COR-L47 (cell line): ENCODE measurements at regions not wholly inside any gene's neighbourhood (a gene's known extent, or its start where the extent isn't known, plus 50 kb on each side); places are given as distances from the start of the nearest gene placed in this dataset.
"Not testable (repeated sequence)": the region's sequence is repeated elsewhere in the genome, so short reads cannot be mapped to it uniquely, and the experiment has no call there.

Experiments
- DNase-seq: peaks from one replicate; lab custom pipeline; 2025; lab: John Stamatoyannopoulos, UW

DNA sequence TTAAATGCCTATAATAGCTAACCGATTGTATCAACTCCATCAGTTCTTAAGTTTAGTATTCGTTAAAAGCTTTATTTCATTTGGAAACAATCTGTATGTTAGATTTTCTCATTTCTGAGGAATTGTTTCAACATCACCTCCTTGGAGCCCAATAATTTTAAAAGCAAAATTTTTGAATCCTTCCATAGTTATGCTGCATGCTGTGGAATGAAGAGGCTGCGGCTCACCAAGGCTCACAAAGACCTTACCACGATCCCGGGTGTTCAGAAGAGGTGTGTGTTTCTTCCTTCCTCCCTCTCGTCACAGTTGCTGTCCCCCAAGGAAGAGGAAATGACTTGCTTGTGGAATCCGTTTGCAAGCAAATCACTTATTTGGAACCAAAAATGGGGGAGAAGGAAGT, 143.8 kb downstream of the FGF1 start:
- no peak for DNase-seq

DNA sequence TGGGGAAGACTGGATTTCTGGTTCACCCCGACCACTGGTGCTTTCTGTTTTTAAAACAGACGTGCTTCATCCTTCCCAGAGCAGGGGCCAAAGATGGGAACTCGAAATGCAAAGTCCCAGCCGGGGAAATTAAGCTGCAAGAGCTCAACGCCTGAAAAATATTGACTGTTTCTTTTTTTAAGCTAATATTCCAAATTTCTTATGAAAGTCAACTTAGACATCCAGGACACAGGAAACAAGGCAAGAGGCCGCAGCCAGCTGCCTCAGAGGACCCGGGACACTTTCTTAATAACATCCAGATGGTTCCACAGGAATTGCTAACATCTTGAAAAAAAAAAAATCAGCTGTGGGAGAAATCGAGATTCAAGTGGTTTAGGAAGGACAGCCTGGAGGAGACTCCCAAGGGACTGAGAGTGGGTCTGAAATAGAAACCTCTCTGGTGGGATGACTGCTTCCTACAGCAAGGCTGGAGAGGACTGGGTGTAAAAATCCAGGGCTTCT, 144.9 kb downstream of the FGF1 start:
- no peak for DNase-seq

DNA sequence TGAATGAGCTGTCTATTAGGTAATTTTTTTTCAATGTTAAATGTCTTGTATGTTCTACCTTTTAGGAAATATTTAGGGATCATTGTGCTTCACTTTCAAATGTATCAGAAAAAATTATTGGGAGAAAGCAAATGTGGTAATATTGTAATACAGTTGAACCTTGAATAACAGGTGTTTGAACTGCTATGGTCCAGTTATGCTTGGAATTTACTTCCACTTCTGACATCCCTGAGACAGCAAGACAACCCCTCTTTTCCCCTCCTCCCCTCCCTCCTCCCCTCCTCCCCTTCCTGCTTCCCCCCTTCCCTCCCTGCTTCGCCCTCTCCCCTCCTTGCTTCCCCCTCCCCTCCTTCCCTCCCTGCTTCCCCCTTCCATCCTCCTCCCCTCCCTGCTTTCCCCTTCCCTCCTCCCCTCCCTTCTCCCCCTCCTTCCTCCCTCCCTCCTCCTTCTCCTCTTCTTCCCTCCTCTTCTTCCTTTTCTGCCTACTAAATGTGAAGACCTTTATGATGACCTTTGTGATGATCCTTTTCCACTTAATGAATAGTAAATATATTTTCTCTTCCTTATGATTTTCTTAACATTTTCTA, 146.6 kb downstream of the FGF1 start:
- no peak for DNase-seq

DNA sequence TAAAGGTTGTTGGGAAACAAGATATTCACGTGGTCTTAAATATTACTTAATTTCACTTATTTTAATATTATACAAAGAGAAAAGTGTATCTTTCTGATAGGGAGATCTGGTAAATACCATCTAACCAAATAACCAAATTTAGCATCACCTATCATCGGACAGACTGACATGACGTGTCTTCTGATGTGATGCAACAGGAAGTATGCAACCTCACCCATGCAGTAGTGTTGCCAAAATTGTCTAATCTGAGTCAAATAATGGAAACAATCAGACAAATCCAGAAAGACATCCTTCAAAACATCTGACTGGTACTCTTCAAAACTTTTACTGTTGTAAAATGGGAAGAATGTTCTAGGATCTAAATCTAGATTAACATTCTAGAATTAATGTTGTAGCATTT, 148.0 kb downstream of the FGF1 start:
- DNase-seq: no peak

DNA sequence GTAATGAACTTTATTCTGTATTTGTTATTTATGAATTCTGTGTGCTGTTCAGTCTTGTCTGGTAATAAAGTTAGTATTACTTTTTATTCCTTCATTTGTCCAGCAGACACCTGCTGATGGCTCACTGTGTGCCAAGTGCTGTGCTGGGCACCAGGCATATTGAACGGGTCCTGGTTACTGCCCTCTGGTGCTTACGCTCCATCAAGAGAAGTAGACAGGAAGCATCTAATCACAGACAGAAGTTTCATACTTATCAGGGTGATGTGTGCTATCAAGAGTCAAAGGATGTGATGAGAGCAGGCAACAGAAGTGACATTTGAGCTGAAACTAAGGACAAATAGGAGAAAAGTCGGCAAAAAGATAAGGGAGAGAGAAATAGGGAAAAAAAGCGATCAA, 153.1 kb downstream of the FGF1 start:
- no peak for DNase-seq

DNA sequence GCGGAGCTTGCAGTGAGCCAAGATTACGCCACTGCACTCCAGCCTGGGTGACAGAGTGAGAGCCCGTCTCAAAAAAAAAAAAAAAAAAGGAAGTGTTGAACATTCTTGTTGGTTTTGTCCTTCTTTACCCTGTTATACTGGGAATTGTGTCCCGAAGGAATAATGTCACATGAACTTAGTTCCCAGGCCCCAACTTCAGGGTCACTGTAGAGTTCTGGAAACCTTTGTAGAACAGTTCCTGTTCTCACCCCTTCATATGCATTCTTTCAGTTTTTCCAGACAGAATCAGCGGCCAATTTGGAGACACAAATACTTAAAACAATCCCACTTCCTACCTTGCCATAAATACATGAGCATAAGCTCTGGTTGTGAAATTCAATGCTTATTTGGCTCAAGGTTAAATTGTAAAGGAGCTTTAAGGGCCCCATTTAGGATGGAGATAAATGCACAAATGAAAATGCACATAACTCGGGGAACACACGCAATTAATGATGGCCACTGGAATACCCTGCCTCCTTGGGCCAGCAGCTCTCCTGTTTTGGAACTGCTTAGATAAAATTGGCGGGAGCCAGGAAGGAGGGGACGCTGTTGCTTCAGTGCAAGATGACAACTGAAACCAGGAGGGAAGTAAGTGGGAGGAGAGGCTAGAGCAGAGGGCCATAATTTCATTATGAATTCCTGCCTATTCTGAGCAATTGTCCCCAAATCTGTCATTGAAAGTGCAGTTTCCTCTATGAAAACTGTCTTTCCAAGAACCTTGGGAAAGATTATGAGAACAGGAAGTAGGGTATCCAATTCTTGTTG, 153.7 kb downstream of the FGF1 start:
- DNase-seq: no peak

DNA sequence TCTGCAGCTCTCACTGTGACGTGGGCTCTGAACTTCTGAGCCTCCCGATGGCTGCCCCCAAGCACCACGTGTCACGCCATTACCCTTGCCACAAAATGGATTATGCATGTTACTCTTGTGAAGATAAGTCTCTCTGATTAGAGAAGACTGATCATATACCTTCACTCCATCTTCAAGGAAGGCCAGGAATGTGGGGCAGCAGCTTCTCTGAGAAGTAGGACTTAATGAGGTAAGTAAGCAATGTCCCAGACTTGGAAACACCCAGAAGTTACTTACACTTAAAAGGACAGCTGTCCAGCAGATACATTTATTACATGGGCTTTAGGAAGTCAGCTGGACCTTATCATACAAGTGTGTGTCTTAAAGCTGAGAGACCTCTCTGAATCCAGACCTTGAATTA, 155.0 kb downstream of the FGF1 start:
- no peak for DNase-seq

DNA sequence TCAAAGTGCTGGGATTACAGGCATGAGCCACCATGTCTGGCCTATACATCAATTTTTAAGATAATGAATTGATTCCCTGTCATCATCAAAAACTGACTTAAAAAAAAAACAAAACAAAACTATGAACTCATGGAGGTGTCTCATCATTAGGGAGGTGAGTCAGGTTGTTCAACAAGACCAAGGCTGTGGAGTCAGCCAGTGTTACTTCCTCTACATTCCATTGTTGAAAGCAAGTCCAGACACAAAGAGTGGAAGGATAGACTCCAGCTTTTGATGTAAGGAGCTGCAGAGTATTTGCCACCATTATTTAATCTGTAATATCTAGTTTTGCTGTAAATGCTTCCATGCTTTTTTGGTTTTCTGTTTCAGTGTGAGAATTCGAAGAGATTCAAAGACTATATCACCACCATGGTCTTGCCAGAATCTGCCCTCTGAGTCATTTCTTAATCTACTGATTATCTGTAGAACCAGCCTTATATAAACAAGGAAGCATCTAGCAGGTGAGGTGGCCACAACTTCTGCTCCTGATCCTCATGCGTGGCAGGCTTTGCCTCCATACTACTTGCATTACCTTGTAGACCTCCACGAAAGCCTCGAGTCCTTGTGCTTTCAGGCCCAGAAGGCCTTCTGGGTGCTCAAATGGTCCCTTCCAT, 156.1 kb downstream of the FGF1 start:
- no peak for DNase-seq

DNA sequence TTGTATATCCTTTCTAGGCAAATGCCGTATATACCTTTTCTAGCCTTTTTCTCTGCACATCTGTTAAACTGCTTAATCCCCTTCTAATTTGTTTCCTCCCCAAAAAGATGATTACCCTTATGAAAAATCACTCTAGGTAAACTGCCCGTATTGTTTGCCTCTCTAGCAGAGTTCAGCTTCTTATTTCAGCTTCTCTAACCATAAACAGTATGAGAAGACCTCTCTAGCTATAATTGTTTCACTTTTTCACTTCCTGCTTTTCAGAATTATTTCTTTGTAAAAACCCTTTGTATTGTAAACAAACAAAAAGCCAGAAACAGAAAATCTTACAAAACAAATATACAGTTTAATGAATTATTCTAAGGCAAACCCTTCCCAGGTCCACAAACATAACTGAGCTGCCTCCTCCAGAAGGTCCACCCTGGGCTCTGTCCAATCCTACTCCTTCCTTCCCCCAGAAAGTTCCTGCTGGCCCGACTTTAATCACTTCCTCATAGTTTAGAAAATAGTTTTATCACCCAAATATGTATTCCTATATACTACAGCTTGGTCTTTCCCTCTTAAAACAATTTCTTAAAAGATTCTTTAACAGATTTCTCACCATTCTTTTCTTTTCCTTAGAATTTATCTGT, 158.1 kb downstream of the FGF1 start:
- no peak for DNase-seq

DNA sequence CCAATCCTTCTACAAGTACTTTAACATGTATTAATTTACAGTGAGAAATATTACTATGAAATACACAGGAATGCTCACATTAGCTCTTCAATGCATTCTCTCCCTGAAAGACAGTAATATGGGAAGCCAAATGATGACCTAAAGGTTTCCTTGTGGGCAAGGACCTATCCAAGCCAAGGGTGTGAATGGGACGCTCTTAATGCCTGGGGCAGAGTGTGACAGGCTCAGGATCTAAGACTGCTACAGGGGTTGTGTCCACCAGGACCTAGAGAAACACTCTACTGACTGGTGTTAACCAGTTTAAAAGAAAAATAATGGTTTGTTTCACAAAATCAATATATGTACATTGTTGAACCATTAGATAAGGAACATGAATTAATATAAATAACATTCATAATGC, 158.7 kb downstream of the FGF1 start:
- DNase-seq: no peak

DNA sequence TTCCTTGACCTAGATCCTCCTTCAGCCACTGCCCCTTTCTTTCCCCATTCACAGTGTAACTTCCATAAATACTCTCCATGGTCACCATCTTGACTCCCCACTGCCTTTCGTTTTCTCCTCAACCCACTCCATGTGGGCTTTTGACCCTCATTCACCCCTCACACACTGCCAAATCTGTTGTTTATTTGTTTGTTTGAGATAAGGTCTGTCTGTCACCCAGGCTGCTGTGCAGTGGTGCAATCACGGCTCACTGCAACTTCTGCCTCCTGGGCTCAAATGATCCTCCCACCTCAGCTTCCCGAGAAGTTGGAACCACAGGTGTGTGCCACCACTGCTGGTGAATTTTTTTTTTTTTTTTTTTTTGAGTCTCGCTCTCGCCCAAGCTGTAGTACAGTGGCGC, 162.9 kb downstream of the FGF1 start:
- no peak for DNase-seq

DNA sequence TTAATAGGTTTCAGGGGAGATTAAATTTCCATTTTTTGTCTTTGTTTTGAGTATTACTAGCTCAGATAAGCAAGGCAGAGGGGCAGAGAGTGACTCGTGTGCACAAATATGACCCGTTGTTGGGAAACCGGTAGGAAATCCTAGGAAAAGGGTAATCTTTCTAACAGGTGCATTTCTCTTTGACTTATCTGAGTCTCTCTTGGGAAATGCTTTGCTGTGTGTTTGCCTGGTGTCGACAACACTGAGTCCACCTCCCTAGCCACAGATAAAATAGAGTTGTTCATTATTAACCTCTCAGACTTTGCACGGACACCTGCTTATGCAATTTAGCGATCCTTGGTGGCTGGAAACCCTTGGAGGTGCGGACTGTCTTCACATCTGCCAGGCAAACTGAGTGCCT, 164.2 kb downstream of the FGF1 start:
- no peak for DNase-seq

DNA sequence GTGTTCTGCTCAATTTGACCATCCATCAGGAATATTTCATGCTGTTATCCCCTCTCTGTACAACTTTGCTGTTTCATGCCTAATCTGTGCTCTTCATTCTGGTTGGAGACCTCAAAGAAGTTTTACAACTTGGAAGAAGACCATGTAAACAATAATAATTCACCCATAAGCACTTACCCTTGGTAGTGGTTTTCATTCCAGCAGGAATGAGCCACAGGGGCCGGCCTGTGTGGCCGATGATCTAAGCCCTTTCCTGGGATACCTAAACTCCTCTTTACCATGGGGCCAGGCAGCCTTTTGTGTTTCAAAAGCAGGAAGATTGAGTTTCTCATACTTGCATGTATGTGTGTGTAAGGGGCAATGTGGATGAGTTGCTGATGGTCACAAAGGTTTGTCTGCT, 165.0 kb downstream of the FGF1 start:
- no peak for DNase-seq

DNA sequence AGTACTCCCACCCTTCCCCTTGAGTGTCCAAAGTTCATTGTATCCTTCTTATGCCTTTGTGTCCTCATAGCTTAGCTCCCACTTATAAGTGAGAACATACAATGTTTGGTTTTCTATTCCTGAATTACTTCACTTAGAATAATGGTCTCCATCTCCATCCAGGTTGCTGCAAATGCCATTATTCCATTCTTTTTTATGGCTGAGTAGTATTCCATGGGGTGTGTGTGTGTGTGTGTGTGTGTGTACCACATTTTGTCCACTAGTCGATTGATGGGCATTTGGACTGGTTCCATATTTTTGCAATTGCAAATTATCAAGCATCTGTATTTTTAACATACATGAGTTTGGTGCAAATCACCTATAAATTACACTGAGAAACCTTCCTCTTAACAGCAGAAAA, 166.0 kb downstream of the FGF1 start:
- DNase-seq: not testable (repeated sequence)

DNA sequence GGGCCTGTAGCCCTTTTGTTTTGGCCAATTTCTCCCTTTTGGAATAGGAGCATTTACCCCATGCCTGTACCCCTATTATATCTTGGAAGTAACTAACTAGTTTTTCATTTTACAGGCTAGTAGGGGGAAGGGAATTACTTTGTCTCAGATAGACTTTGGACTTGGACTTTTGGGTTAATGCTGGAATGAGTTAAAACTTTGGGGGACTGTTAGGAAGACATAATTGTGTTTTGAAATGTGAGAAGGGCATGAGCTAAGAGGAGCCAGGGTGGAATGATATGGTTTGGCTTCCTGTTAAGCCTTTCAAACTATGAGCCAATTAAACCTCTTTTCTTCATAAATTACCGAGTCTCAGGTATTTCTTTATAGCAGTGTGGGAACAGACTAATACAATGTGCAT, 168.1 kb downstream of the FGF1 start:
- DNase-seq: no peak

DNA sequence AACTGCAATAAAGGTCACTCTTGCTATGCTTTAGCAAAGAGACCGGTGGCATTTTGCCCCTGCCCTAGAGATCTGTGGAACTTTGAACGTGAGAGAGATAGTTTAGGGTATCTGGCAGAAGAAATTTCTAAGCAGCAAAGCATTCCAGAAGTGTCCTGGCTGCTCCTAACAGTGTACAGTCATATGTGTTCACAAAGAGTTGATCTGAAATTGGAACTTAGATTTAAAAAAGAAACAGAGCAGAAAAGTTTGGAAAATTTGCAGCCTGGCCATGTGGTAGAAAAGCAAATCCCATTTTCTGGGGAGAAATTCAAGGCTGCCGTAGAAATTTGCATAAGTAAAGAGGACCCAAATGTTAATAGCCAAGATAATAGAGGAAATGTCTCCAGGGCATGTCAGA, 169.2 kb downstream of the FGF1 start:
- no peak for DNase-seq

DNA sequence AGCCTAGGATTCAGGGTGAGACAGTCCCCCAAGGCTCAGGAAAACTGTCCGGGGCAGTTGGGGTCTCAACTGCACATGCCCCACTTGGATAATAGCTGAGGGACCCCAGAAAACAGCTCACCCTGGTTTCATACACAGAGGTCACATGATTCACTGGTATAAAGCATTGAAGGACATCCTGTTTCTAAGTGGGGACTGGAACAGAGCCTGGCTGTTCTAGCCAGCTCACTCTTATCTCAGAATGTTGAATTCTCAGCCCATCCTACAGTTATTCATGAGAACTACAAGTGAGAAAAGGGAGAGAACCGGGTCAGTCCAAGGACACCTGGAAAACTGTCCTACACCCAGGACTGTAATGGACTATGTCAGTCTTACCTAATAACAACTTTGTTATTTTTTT, 170.9 kb downstream of the FGF1 start:
- no peak for DNase-seq

DNA sequence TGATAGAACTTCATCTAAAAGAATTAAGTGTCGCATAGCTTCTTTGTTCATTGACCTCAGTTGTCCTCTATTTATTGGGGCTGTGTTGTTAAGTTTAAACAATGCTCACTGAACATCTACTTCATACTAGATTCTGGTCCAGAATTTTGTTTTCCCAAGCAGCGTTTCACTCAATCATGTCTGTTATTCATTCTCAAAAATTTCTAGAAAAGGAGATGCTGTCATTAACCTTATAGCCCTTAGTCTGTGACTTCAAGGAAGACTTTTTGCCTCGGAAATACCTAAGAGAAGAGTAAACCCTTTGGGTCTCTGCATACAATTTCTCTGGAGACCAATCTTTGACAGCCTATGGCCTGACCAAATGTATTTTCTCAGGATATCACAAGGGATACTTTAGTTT, 171.7 kb downstream of the FGF1 start:
- no peak for DNase-seq

DNA sequence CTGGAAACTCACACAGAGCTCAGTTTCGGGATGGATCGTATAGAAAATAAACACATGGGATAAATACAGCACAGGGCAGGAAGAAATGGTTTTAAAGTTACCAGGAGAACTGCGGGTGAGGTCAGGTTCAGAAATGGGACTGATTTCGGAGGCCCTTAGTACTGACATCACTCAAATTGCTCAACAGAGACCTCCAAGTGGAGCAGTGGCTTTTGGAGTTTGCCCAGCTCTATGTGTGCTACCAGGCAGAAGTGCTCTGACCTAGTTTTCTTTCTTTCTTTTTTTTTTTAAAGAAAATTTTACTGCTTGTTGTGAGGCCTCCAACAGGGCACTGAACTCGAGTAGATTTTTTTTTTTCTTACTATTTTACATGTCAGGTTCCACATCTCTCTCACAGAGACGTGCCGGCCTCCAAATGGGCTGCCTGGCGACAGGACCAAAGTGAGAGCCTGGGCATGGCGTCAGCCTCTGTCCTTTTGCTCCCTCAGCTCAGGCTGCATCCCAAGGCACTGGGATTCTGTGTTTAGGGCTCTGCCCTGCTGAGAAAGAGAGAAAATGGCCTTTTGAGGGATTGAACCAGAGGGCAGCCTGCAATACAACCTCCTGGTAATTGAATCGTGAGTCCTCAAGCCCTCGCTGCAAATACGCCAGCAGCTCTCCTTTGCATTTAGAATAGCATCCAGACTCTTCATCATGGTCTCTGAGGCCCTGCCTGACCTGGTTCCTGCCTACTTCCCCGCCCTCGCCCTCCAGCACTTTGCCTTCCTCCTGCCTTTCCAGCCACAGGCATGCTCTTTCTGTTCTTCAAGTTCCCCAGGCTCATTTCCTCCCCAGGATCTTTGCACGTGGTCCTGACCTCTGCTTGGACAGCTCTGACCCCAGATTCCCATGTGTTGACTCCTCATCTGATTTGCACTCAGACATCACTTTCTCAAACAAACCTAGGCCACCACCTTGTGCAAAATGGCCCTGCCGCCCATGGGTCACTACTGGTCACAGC, 173.5 kb downstream of the FGF1 start:
- DNase-seq: no peak

DNA sequence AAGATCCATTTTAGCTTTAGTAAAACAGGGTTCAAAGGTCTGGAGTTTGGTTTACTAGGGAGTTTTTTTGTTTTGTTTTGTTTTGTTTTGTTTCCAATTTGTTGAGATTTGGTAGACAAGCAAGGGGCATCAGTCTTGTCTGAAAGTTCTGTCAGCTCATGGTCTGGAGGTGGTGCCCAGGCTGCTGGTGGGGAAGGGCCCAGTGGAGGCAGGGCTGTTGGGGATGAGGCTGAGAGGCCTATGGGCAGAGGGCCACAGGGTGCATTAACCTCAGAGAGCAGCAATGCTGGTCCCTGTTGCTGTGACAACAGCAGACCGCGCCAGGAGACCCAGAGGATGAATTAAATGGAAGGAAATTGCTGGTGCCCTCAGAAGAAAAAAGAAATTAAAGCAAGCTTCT, 174.5 kb downstream of the FGF1 start:
- no peak for DNase-seq

DNA sequence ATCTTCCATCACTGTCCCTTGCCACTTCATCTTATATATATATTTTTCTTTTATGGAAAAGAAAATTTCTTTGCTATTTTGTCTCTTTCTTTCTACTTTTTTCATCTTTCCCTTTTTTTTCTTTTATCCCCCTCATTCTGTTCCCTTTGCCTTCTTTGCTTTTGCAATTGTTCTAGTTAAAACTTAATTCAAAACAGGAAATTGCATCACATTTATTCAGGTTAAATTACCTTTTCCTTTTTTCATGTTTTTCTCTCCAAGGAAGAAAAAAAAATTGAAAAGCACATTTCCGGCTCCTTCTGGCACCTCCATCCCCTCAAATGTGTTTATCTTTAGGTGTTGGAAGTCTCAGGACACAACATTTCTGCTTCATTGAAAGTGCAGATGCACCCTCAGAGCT, 176.9 kb downstream of the FGF1 start:
- DNase-seq: no peak

DNA sequence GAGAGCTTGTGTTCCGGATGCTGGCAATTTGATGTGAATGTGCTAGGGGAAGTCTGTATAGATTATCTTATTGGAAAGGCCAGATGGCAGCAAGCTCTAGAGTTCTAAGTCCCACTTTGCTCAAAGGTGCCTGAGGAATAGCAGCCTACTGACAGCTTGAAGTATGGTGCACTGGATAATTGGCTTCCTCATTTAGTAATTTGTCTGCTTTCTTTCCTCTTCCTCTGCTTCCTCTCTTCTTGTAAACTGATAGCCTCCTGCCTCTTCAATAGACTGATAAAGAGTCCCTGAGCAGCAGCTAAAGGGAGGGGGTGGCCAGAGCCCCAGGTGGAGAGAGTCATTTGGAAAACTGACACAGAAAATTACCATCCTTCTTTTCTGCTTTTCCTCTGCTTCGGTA, 177.3 kb downstream of the FGF1 start:
- no peak for DNase-seq
